ENCODE measurements at regions not wholly inside any gene's neighbourhood (a gene's known extent, or its start where the extent isn't known, plus 50 kb on each side); places are given as distances from the start of the nearest gene placed in this dataset.
A peak's percentile ranks its signal among the peaks of the same experiment; 100 is the strongest.

GRCh38 chr2:240319855-240320203, 115.6 kb upstream of the GPC1 start:
- no peak for DNase-seq (ENCODE audit: low spot score)

- peak; percentile 94 for DNase-seq (ENCODE audit: low spot score)
These were observed 115.1 kb upstream of the GPC1 start for GRCh38 chr2:240320204-240320993.

- DNase-seq (ENCODE audit: low spot score), result no peak
These were observed 113.1 kb upstream of the GPC1 start for GRCh38 chr2:240322231-240322955.

GRCh38 chr2:240322991-240323390, 112.5 kb upstream of the GPC1 start:
- DNase-seq (ENCODE audit: low spot score), result no peak

DNA sequence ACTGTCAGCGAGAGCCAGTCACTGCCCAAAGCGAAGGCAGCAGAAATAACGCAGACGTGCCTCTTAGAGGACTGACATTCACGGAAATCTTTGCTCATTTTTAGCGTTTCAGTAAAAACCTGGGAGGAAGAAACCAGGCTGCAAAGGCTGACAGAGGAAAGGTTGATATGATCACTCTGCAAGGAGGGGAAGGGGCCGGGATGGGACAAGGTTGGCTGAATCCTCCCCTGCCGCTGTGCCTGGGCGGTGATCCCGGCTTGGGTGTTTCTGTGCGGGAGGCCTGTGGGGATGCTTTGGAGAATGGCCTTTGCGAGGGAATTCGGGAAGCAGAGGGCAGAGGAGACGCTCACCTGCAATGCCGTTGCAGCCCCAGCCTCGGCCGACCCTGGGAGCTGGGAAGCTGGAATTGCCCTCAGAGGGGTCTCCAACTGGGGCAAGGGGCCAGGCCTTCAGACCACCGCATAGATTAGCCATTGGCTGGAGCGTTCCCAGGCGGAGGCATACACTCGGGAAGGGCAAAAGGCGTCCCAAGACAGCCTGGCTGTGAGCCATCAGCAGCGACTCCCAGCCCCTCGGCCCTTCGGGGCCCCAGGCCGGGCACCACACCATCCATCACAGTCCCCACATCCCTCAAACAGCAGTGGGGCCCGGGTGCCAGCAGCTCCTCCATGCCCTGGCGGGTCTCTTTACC, 111.7 kb upstream of the GPC1 start:
- DNase-seq (ENCODE audit: low spot score), result no peak

GRCh38 chr2:240324312-240325015, 111.0 kb upstream of the GPC1 start:
- no peak for DNase-seq (ENCODE audit: low spot score)

- peak; percentile 21 for DNase-seq (ENCODE audit: low spot score)
These were observed 110.2 kb upstream of the GPC1 start for GRCh38 chr2:240325016-240326007.

DNA sequence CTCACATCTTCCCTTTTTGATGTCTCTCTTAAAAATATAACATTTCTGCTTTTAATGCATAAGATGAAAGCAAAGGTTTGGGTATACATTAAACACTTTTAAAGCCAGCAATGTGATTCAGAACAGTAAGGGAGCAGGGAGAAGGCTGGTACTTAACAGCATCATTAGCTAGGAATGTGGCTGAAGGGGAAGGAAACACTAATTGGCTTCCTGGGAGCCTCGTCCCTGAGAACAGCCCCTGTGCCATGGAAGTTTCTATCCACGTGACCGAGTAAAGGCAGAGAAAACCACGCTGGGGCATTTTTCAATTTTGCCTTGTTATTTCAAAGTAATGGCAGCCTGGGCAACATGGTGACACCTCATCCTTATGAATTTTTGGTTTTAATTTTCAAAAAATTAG, 109.2 kb upstream of the GPC1 start:
- DNase-seq (ENCODE audit: low spot score), result peak; percentile 77

DNA sequence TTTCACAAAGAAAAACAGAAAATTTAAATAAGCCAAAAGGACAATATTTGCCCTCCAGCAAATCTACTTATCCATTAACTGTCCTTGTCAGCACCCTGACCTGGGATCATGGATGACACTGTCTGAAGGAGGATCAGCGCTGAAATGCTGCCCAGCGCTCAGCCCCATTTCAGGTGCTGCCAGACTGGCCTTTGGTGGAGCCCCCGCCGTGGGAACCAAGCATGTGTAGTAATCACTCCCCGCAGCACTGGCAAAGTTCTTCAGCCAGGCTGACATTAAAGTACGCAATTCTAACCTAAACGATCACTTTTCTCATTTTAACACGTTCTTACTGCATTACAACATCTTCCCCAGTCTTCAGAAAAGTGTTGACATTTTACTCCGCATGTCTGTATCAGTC, 108.6 kb upstream of the GPC1 start:
- no peak for DNase-seq (ENCODE audit: low spot score)

DNA sequence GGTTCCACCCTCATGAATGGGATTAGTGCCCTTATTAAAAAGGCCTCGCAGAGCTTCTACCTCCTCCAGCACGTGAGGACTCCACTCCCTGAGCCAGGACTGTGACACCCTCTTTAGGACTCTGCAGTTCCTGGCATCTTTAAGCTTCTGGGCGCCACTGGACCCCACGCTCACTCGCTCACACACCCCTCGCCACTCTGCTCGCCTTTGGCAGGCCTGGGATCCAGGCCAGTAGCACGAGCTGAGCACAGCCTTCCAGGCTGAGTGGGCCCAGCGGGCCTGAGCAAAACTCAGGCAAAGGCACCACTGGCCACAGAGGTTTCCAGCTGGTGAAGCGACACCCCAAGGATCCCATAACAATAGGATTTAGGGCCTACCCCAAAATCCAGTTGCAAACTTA, 107.9 kb upstream of the GPC1 start:
- DNase-seq (ENCODE audit: low spot score), result no peak

- no peak for DNase-seq (ENCODE audit: low spot score)
These were observed 106.9 kb upstream of the GPC1 start for GRCh38 chr2:240328526-240328925.

DNA sequence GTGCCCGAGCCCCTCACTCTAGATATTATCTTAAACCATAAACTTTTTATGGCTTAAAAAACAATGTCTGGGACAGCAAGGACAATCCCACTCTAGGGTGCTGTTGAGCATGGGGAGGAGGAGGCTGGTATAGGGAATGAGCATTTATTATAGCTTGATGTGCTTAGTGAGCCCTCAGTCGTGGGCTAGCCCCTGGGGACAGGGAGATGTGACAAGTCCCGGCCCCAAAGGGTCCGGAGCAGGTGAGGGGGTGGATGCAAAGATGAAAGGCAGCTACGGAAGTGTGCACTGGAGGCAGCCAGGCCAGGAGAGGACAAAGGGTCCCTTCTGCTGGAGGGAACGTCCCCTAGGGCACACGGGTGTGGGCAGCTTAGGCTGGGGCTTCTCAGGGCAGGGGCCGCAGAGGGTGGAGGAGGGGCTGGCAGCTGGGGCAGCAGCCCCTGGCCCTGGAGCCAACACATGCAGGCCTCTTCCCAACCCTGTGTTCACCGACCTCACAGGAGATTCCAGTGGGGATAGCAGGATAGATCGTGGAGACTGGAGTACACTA, 106.3 kb upstream of the GPC1 start:
- no peak for DNase-seq (ENCODE audit: low spot score)

DNA sequence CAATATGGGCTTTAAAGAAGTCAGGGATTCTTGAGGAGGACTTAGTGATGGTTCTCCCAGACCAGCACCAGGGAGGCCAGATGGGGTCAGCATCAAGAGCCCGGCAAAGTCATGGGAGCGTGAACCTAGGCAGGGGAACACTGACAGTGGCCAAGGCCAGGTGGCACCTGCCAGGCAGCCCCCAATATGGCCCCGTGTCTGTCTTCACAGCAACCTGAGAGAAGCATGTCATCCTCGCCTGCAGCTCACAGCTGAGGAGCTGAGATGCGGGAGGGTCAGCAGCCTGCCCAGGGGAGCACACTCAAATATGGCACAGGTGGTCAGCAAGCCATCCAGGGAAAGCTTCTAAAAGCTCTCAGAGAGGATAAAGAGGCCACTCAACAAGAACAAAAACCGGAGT, 105.7 kb upstream of the GPC1 start:
- no peak for DNase-seq (ENCODE audit: low spot score)

DNA sequence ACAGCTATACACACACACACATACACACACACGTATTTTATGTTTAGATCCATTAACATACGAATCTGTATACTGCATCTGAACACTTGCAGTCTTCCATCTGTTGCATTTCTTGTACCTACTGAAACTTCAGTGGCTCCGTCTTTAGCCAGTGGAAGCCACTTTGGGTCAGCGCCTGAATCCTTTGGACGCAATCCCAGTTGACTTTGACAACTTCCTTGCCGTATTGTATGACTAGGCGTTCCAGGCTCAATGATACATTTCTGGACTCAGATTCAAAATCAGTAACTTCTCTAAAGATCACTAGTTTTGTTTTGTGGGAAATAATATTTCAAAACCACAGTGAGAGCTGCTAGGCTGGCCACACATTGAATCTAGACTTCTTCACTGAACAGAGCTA, 101.5 kb upstream of the GPC1 start:
- DNase-seq (ENCODE audit: low spot score), result no peak

DNA sequence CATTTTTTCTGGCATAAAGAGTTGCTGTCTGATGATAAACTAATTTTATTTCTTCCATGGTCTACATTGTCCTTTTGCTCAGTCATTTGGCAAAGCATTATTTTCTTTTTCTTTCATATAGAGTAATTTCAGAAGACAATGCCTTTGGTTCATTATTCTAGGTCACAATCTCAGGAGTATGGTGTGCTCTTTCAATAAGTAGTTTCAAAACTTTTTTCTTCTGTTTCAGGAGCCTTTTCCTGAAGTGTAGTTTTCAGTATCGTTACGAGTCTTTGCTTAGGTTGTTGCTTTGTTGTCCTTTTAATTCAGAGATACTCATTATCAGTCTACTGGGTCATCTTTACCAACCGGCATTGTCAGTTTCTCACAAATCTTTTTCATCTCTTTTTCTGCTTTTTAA, 100.4 kb upstream of the GPC1 start:
- DNase-seq (ENCODE audit: low spot score), result no peak

GRCh38 chr2:240336820-240337427, 98.5 kb upstream of the GPC1 start:
- DNase-seq (ENCODE audit: low spot score), result no peak

- DNase-seq (ENCODE audit: low spot score), result no peak
These were observed 97.2 kb upstream of the GPC1 start for GRCh38 chr2:240338274-240338673.

DNA sequence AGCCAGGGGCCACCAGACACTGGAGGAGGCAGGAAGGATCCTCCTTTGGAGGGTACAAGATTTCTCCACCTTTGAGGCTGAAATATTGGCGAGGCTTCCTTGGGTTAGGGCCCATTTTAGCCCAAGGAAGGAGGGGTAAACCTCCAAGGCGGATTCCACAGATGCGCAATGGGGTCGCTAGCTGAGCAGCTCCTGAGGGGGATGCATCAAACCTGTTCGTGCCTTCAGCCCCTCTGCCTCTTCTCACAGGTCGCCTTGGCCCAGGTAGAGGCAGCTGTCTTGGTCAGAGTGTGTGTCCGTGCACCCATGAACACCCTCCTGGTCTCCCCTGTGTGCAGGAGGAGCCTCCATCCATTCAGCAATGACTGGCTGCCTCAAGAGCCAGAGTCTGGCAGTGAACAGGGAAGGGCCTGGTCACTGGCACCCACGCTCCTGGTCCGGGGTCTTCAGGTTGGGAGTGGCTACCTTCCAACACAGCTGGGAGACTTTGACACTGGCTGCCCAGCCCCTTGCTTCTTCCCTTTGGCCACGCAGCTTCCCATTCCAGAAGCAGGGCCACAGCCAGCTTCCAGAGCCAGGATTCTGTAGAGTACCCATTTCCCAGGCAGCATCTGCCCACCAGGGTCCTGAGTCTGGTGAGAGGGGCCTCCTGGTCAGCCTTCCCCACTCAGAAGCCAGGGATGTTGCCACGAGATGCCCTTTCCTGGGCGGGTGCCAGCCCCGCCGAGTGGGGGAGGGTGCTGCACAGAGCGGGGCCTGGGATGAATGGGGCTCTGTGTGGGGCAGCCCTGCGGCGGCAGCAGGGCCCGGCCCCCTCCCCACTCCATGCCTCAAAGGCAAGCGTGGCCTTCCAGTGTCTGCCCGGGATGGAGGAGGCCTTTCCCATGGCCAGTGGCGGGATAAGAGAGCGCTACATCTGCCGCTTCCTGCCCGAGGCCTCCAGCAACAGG, 95.8 kb upstream of the GPC1 start:
- no peak for DNase-seq (ENCODE audit: low spot score)

GRCh38 chr2:240340361-240340761, 95.1 kb upstream of the GPC1 start:
- DNase-seq (ENCODE audit: low spot score), result no peak
